Skeletal muscle satellite cell (primary cell): ENCODE measurements at regions not wholly inside any gene's neighbourhood (a gene's known extent, or its start where the extent isn't known, plus 50 kb on each side); places are given as distances from the start of the nearest gene placed in this dataset.

Experiments
- H3K27me3 ChIP-seq: 2 replicates; pipeline ENCODE4 v1.7.0; 2013; ENCODE audit warnings: low read length; ENCODE audit not compliant: control insufficient read depth, insufficient read depth
- H3K36me3 ChIP-seq: 2 replicates; pipeline ENCODE4 v1.7.0; 2013; ENCODE audit warnings: mild to moderate bottlenecking, control low read depth, low read length; ENCODE audit not compliant: insufficient read depth
- H3K4me1 ChIP-seq: 2 replicates; pipeline ENCODE4 v1.7.0; 2013; ENCODE audit warnings: low read length; ENCODE audit not compliant: control insufficient read depth, insufficient read depth
- H3K4me2 ChIP-seq: 2 replicates; pipeline ENCODE4 v1.7.0; 2013; ENCODE audit warnings: mild to moderate bottlenecking, low read length
- H3K4me3 ChIP-seq: 2 replicates; pipeline ENCODE4 v1.7.0; 2013; ENCODE audit warnings: low read length
- H3K9ac ChIP-seq: 2 replicates; pipeline ENCODE4 v1.7.0; 2013; ENCODE audit warnings: mild to moderate bottlenecking, low read depth, low read length, moderate library complexity
- H3K9me3 ChIP-seq: replicated peaks from 2 replicates; pipeline ENCODE4 v1.7.0; 2013; ENCODE audit warnings: mild to moderate bottlenecking, control low read depth, low read length

DNA sequence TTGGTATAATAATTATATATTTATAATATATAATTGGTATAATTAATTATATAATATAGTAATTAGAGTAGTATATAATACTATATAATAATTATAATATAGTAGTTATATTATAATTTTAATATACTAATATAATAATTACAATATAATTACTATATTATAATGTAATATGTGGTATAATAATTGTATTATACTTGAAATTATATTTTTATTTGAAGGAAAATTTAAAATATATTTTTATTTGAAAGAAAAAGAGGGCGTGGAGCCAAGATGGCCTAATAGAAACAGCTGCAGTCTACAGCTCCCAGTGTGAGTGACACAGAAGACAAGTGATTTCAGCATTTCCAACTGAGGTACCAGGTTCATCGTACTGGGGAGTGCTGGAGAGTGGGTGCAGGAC, 365.9 kb downstream of the MMUT start:
- Histone ChIP-seq H3K4me2 (no peak overlapping the region), H3K4me3 (no peak overlapping the region), H3K27me3 (no peaks in the 10 kb centered on the region), H3K4me1 (no peaks in the 10 kb centered on the region), H3K36me3 (no peaks in the 10 kb centered on the region), H3K9ac (no peak overlapping the region), H3K9me3 (no peaks in the 10 kb centered on the region)

DNA sequence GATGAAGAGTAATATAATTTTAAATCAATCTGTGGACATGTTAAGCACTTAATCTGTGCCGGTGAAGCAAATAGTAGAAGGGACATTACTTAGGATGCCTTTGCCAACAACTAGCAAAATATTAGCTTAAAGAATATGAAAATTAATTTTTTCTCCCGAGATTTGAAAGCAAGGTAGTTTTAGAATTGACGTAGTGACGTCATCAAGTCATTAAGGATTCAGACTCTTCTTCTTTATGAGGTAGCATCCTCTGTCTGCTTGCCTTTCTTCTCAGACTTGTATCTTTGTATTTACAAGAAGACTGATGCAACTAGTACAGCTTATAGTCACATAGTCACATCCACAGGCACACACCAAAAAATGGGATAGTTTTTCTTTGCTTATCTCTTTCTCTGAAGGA, 374.4 kb downstream of the MMUT start:
- Histone ChIP-seq H3K4me2 (no peak overlapping the region), H3K27me3 (no peaks in the 10 kb centered on the region), H3K4me1 (no peaks in the 10 kb centered on the region), H3K9me3 (no peaks in the 10 kb centered on the region), H3K36me3 (no peaks in the 10 kb centered on the region), H3K4me3 (no peak overlapping the region), H3K9ac (no peak overlapping the region)

DNA sequence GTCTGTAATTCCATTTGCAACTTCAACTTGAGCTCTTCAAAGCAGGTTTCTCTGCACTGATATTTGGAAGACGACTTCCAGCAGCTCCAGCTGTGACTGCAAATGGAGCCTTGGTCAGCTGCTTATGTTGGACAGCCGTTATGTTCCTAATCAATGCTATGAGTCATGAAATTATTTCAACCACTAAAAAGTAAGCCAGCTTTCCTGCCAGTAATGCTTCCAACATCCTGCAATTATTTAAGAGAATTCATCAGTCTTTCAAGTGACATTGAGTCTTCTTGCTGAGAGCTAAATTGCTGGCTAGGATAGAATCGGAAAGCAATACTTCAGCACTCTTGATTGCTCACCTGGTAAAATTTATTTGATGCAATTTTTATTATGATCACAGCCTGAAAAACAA, 375.7 kb downstream of the MMUT start:
- Histone ChIP-seq H3K27me3 (no peaks in the 10 kb centered on the region), H3K4me3 (no peak overlapping the region), H3K9me3 (no peaks in the 10 kb centered on the region), H3K36me3 (no peaks in the 10 kb centered on the region), H3K9ac (no peak overlapping the region), H3K4me1 (no peaks in the 10 kb centered on the region), H3K4me2 (no peak overlapping the region)

DNA sequence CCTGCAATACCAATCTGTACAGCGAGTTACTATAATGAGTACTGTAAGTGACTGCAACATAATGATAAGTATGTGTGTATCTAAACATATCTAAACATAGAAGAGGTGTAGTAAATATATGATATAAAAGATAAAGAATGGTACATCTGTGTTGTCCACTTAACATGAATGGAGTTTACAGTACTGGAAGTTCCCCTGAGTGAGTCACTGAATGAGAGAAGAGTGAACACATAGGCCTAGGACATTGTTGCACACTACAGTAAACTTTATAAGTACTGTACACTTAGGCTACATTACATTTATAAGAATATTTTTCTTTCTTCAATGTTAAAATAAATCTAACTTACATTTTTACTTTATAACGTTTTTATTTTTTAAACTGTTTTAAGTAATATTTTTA, 380.4 kb downstream of the MMUT start:
- Histone ChIP-seq H3K4me2 (no peak overlapping the region), H3K27me3 (no peaks in the 10 kb centered on the region), H3K4me1 (no peaks in the 10 kb centered on the region), H3K36me3 (no peaks in the 10 kb centered on the region), H3K9ac (no peak overlapping the region), H3K4me3 (no peak overlapping the region), H3K9me3 (no peaks in the 10 kb centered on the region)

DNA sequence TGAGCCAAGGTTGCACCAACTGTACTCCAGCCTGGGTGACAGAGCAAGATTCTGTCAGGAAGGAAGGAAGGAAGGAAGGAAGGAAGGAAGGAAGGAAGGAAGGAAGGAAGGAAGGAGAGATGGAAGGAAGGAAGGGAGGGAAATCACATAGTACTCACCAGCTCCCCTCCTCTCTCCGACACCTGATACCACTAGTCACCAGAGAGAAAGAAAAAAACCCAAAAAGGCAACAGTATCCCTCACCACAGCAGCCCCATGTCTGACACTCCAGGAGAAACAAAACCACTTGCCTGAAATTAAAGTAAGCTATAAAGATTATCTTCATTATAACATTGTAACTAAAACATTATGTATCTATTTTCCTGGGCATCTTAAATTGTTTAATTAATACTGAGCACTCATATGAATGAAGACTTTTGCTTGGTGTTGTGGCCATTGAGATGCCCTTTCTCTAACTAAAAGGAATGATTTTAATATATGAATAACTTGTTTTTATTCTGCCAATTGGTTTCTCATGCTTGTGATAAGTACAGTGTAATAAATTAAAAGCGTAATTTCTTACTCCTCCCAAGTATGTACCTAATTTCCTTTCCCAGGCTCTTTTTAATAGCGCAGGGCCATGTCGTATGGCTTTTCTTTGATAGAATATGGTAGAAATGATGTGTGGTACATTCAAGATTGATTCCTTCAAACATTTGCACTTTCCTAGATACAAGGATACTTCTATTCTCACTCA, 390.0 kb downstream of the MMUT start:
- no peaks in the 10 kb centered on the region for H3K36me3 ChIP-seq
- no peaks in the 10 kb centered on the region for H3K27me3 ChIP-seq
- no peak overlapping the region for H3K4me3 ChIP-seq
- no peaks in the 10 kb centered on the region for H3K4me1 ChIP-seq
- H3K4me2 ChIP-seq, result no peak overlapping the region
- H3K9ac ChIP-seq, result no peak overlapping the region
- H3K9me3 ChIP-seq, result no peaks in the 10 kb centered on the region

DNA sequence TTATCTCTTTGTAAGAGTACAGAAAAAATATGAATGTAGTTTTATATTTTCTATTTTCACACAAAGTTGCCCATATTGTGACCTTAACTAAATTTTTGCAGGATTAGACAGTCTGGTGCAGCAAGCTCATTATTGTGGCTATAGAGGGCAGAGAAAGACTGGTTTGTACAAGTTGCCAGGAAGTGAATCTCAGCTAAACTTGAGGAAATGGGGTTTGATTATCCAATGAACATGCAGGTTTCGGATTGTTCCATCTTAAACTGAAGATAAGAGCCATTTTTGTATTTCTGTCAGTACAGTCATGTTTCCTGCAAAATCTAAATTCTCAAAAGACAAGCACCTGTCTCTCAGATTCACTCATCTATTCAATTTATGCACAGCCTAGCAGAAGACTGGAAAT, 390.9 kb downstream of the MMUT start:
- no peaks in the 10 kb centered on the region for H3K9me3 ChIP-seq
- no peak overlapping the region for H3K4me3 ChIP-seq
- H3K27me3 ChIP-seq, result no peaks in the 10 kb centered on the region
- H3K9ac ChIP-seq, result no peak overlapping the region
- H3K4me2 ChIP-seq, result no peak overlapping the region
- no peaks in the 10 kb centered on the region for H3K4me1 ChIP-seq
- no peaks in the 10 kb centered on the region for H3K36me3 ChIP-seq

DNA sequence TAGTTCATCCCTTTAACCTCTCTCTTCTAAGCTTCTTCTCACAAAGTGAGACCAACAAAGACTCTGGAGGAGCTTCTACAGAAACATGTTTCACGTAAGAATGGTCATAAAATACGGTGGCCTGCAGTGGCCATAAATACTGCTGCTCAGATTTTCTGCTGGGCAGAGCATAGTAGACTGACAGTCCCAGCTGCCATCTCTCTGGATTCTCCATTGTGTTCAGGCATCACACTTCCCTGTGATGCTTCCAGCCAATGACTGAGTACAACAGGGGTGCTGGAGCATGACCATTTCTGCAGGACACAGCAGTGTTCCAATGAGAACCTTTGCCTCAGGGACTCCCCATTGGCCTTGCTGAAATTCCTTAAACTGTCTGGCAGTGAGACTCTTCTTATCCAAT, 392.6 kb downstream of the MMUT start:
- Histone ChIP-seq H3K9ac (no peak overlapping the region), H3K4me1 (no peaks in the 10 kb centered on the region), H3K4me2 (no peak overlapping the region), H3K36me3 (no peaks in the 10 kb centered on the region), H3K27me3 (no peaks in the 10 kb centered on the region), H3K9me3 (no peaks in the 10 kb centered on the region), H3K4me3 (no peak overlapping the region)

DNA sequence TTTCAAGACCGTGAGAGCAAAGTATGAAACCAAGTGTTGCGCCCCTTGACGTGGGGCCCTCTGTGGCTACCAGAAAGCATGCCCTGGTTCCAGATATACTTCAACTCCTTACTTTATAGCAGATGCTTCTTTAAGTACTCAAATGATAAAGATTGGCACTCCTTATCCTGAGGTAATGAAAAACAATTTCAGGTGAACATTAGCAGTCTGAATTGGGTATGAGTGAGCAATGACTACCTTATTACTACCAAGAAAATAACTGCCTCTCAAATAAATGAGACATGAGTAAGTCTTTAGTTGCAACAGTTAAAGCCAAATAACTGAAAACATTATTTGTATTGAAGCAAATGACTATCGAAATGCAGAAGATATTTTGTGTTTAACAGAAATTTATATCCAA, 408.7 kb downstream of the MMUT start:
- Histone ChIP-seq H3K27me3 (no peaks in the 10 kb centered on the region), H3K4me3 (no peak overlapping the region), H3K36me3 (no peaks in the 10 kb centered on the region), H3K4me1 (no peaks in the 10 kb centered on the region), H3K4me2 (no peak overlapping the region), H3K9me3 (no peaks in the 10 kb centered on the region), H3K9ac (no peak overlapping the region)

DNA sequence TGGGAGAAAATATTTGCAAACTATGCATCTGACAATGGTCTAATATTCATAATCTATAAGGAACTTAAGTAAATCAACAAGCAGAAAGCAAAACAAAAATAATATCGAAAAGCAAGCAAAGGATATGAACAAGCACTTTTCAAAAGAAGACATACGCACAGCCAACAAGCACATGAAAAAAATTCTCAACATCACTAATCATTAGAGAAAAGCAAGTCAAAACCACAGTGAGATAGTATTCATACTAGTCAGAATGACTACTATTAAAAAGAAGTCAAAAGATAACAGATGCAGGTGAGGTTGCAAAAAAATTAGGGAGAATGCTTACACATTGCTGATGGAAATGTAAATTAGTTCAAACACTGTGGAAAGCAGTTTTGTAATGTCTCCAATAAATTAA, 410.2 kb downstream of the MMUT start:
- no peak overlapping the region for H3K4me2 ChIP-seq
- no peaks in the 10 kb centered on the region for H3K4me1 ChIP-seq
- no peaks in the 10 kb centered on the region for H3K9me3 ChIP-seq
- no peak overlapping the region for H3K9ac ChIP-seq
- no peaks in the 10 kb centered on the region for H3K27me3 ChIP-seq
- no peaks in the 10 kb centered on the region for H3K36me3 ChIP-seq
- no peak overlapping the region for H3K4me3 ChIP-seq

DNA sequence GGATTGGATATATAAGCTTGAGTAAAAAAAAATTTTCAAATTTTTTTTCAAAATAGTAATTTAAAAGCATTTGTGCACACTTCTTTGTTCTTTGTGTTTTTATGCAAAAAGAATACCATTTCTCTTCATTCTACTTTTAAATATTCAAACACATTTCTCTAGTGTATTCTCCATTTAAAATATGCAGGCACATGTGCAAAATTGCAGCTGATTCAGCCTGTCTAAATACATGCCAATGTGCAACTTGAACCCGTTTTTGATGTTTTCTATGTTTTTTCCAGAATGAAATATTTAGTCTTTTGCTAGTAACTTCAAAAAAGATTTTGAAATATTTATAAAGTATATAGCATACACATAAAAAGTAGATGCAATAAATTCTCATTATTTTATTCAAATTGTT, 411.8 kb downstream of the MMUT start:
- Histone ChIP-seq H3K4me3 (no peak overlapping the region), H3K9ac (no peak overlapping the region), H3K9me3 (no peaks in the 10 kb centered on the region), H3K36me3 (no peaks in the 10 kb centered on the region), H3K4me1 (no peaks in the 10 kb centered on the region), H3K27me3 (no peaks in the 10 kb centered on the region), H3K4me2 (no peak overlapping the region)

DNA sequence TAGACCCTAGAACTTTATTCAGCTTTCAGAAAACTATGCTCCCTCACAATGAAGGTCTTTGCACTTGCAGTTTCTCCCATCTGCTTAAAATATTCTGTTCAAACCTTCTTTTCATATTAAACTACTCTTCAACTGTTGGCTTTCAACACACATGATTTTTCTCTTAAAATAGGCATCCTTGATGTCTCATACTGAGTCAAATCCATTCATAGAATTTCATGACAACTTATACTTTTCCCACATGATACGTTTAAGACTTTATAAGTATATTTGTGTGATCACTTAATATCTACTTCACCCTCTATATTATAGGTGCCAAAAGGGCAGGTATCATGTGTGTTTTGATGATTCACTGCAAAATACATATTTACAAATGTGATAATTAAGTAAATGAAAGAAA, 412.5 kb downstream of the MMUT start:
- Histone ChIP-seq H3K4me2 (no peak overlapping the region), H3K4me1 (no peaks in the 10 kb centered on the region), H3K4me3 (no peak overlapping the region), H3K36me3 (no peaks in the 10 kb centered on the region), H3K9me3 (no peaks in the 10 kb centered on the region), H3K27me3 (no peaks in the 10 kb centered on the region), H3K9ac (no peak overlapping the region)

DNA sequence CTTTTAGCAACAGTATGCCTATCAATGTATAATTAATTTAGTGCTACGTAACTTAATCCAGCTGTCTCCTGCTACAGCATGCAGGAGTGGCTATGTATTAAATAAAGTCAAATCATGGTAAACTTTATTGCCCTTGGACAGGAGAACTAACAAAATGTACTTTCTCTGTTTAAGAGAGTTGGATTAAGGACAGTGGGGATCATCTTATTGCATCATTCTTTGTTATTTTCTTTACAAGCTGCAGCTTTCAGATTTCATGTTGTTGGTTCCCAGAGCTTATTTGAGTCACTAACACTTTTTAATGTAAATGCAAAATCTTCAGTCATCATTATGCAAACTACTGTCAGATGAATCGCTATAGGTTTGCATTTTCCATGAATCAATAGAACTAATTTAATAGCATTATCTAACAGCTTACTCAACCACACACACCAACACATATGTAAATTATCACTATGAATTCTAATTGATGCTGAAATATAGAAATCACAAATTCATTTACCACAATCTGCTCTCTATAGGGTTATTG, 424.7 kb downstream of the MMUT start:
- H3K4me2 ChIP-seq, result no peak overlapping the region
- H3K4me3 ChIP-seq, result no peak overlapping the region
- no peaks in the 10 kb centered on the region for H3K27me3 ChIP-seq
- no peaks in the 10 kb centered on the region for H3K9me3 ChIP-seq
- H3K4me1 ChIP-seq, result no peaks in the 10 kb centered on the region
- H3K9ac ChIP-seq, result no peak overlapping the region
- no peaks in the 10 kb centered on the region for H3K36me3 ChIP-seq
